ENCODE measurements at regions not wholly inside any gene's neighbourhood (a gene's known extent, or its start where the extent isn't known, plus 50 kb on each side); places are given as distances from the start of the nearest gene placed in this dataset.
A peak's percentile ranks its signal among the peaks of the same experiment; 100 is the strongest.

- H3K79me2 ChIP-seq (ENCODE audit: low read depth), result no peaks in the 10 kb centered on the region
- no peaks in the 10 kb centered on the region for H3F3A ChIP-seq (ENCODE audit: low read depth)
- DNase-seq (ENCODE audit: low spot score), result no peak
- H3K4me2 ChIP-seq, result no peak overlapping the region
- H3K27ac ChIP-seq, result no peak overlapping the region
- H4K20me1 ChIP-seq (ENCODE audit: low read depth), result no peaks in the 10 kb centered on the region
- no peaks in the 10 kb centered on the region for H3K36me3 Mint-ChIP-seq
- H3K9me3 ChIP-seq (ENCODE audit: low read depth), result no peaks in the 10 kb centered on the region
- no peaks in the 10 kb centered on the region for H3K36me3 ChIP-seq
- no peak overlapping the region for H3K27ac Mint-ChIP-seq
- H2AFZ ChIP-seq (replicated peaks), result no peak overlapping the region
- no peak overlapping the region for H3K9ac ChIP-seq
- TF ChIP-seq EZH2 (IDR thresholded peaks at IDR 0.05) (no peak), EZH2phosphoT487 (IDR thresholded peaks at IDR 0.05) (no peak), CTCF (IDR thresholded peaks at IDR 0.05) (no peak)
- H3K9me3 Mint-ChIP-seq, result peaks cover 4% of the 10 kb centered on the region
- no peak overlapping the region for H3K4me3 ChIP-seq
- no peak overlapping the region for H3K4me3 Mint-ChIP-seq
- no peaks in the 10 kb centered on the region for H3K27me3 ChIP-seq
- H3K4me1 ChIP-seq, result no peaks in the 10 kb centered on the region
- H3K4me1 Mint-ChIP-seq, result no peaks in the 10 kb centered on the region
- no peaks in the 10 kb centered on the region for H3K27me3 Mint-ChIP-seq (ENCODE audit: insufficient read depth, low read depth)
Measured at GRCh38 chr7:10360050-10360449, 613.6 kb upstream of the PHF14 start.

- no peaks in the 10 kb centered on the region for H3K4me1 ChIP-seq
- Mint-ChIP-seq H3K36me3 (no peaks in the 10 kb centered on the region), H3K9me3 (peaks cover 21% of the 10 kb centered on the region), H3K4me1 (no peaks in the 10 kb centered on the region), H3K4me3 (no peak overlapping the region), H3K27me3 (ENCODE audit: insufficient read depth, low read depth) (no peaks in the 10 kb centered on the region), H3K27ac (no peak overlapping the region)
- no peaks in the 10 kb centered on the region for H3K27me3 ChIP-seq
- H3K27ac ChIP-seq, result no peak overlapping the region
- no peak overlapping the region for H3K9ac ChIP-seq
- H3K36me3 ChIP-seq, result no peaks in the 10 kb centered on the region
- H4K20me1 ChIP-seq (ENCODE audit: low read depth), result no peaks in the 10 kb centered on the region
- no peaks in the 10 kb centered on the region for H3K79me2 ChIP-seq (ENCODE audit: low read depth)
- H2AFZ ChIP-seq (replicated peaks), result no peak overlapping the region
- no peaks in the 10 kb centered on the region for H3K9me3 ChIP-seq (ENCODE audit: low read depth)
- no peak overlapping the region for H3K4me2 ChIP-seq
- no peaks in the 10 kb centered on the region for H3F3A ChIP-seq (ENCODE audit: low read depth)
- TF ChIP-seq CTCF (IDR thresholded peaks at IDR 0.05), result no peak
- TF ChIP-seq EZH2phosphoT487 (IDR thresholded peaks at IDR 0.05), result no peak
- TF ChIP-seq EZH2 (IDR thresholded peaks at IDR 0.05), result no peak
- H3K4me3 ChIP-seq, result no peak overlapping the region
- DNase-seq (ENCODE audit: low spot score), result no peak
Measured at GRCh38 chr7:10401793-10402192, 571.9 kb upstream of the PHF14 start.

- H3K4me3 Mint-ChIP-seq, result no peak overlapping the region
- Histone ChIP-seq H4K20me1 (ENCODE audit: low read depth) (no peaks in the 10 kb centered on the region), H2AFZ (replicated peaks) (no peak overlapping the region), H3K9me3 (ENCODE audit: low read depth) (no peaks in the 10 kb centered on the region), H3K9ac (no peak overlapping the region), H3K4me3 (no peak overlapping the region), H3F3A (ENCODE audit: low read depth) (no peaks in the 10 kb centered on the region), H3K79me2 (ENCODE audit: low read depth) (no peaks in the 10 kb centered on the region), H3K27ac (no peak overlapping the region), H3K36me3 (no peaks in the 10 kb centered on the region), H3K4me1 (no peaks in the 10 kb centered on the region), H3K27me3 (no peaks in the 10 kb centered on the region), H3K4me2 (no peak overlapping the region)
- no peak for TF ChIP-seq EZH2phosphoT487 (IDR thresholded peaks at IDR 0.05)
- TF ChIP-seq CTCF (IDR thresholded peaks at IDR 0.05), result peak; percentile 82
- no peak for TF ChIP-seq EZH2 (IDR thresholded peaks at IDR 0.05)
- no peaks in the 10 kb centered on the region for H3K27me3 Mint-ChIP-seq (ENCODE audit: insufficient read depth, low read depth)
- no peaks in the 10 kb centered on the region for H3K36me3 Mint-ChIP-seq
- H3K9me3 Mint-ChIP-seq, result no peaks in the 10 kb centered on the region
- peak; percentile 51 for DNase-seq (ENCODE audit: low spot score)
- no peaks in the 10 kb centered on the region for H3K4me1 Mint-ChIP-seq
- H3K27ac Mint-ChIP-seq, result no peak overlapping the region
Measured at GRCh38 chr7:10412422-10413019, 561.2 kb upstream of the PHF14 start.
